GM10266 (cell line): ENCODE measurements at regions not wholly inside any gene's neighbourhood (a gene's known extent, or its start where the extent isn't known, plus 50 kb on each side); places are given as distances from the start of the nearest gene placed in this dataset.

Experiments
- DNase-seq: peaks from one replicate; pipeline ENCODE4 v3.0.0; 2012; ENCODE audit errors: extremely low spot score
- TF ChIP-seq, protein P1 (sequence below): IDR thresholded peaks from 2 replicates; pipeline ENCODE4 v1.5.1; 2012; ENCODE audit warnings: mild to moderate bottlenecking, low read depth; ENCODE audit not compliant: control insufficient read depth, insufficient read depth; ENCODE audit errors: missing control alignments

- TF ChIP-seq, protein P1, sequence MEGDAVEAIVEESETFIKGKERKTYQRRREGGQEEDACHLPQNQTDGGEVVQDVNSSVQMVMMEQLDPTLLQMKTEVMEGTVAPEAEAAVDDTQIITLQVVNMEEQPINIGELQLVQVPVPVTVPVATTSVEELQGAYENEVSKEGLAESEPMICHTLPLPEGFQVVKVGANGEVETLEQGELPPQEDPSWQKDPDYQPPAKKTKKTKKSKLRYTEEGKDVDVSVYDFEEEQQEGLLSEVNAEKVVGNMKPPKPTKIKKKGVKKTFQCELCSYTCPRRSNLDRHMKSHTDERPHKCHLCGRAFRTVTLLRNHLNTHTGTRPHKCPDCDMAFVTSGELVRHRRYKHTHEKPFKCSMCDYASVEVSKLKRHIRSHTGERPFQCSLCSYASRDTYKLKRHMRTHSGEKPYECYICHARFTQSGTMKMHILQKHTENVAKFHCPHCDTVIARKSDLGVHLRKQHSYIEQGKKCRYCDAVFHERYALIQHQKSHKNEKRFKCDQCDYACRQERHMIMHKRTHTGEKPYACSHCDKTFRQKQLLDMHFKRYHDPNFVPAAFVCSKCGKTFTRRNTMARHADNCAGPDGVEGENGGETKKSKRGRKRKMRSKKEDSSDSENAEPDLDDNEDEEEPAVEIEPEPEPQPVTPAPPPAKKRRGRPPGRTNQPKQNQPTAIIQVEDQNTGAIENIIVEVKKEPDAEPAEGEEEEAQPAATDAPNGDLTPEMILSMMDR, result no peak
- no peak for DNase-seq
Measured at GRCh38 chr1:168987923-168988322, 118.6 kb upstream of the ATP1B1 start.

DNA sequence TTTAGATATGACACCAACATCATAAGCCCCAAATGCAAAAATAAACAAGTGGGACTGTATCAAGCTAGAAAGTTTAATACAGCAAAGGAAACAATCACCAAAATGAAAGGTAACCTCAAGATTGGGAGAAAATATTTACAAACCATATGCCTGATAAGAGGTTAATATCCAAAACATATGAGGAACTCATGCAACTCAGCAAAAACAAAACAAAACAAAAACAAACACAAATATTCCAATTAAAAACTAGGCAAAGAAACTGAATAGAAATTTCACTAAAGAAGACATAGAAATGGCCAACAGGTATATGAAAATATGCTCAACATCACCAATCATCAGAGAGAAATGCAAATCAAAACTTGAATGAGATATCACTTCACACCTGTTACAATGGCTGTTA is 116.5 kb upstream of the ATP1B1 start:
- TF ChIP-seq, protein P1, result no peak
- no peak for DNase-seq

GRCh38 chr1:168991667-168992475 is 114.6 kb upstream of the ATP1B1 start:
- DNase-seq, result no peak
- TF ChIP-seq, protein P1, result no peak

GRCh38 chr1:169001353-169001752 is 105.1 kb upstream of the ATP1B1 start:
- TF ChIP-seq, protein P1, result no peak
- DNase-seq, result no peak

DNA sequence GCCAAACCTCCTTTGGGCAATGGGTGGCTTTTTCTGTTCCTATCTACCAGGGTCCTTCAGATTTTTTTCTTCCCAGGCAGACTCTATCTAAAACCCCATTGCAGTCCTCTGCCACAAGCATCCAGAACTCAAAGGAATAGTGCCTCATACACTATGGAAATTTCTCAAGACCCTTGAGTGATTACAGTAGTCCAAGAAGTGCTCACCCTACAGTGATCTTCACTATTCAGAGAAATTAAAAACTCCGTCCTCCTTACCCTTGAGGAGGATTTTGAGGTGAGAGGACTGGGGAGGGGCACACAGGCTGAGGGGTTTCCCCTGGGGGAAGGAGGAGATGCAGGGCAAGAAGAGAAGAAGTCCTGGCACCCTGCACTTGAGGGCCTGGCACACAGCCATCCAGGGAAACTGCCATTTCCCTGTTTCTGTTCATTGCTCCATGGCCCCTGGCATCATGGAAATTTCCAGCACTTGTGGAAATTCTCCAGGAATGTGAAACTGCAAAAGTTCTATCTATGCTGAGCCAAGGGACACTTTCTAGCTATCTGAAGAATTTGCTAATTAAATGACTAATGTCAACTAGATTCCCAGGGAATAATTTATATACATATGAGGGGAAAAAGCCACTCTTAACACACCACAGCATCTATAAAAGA is 102.5 kb upstream of the ATP1B1 start:
- TF ChIP-seq, protein P1, result no peak
- DNase-seq, result no peak

DNA sequence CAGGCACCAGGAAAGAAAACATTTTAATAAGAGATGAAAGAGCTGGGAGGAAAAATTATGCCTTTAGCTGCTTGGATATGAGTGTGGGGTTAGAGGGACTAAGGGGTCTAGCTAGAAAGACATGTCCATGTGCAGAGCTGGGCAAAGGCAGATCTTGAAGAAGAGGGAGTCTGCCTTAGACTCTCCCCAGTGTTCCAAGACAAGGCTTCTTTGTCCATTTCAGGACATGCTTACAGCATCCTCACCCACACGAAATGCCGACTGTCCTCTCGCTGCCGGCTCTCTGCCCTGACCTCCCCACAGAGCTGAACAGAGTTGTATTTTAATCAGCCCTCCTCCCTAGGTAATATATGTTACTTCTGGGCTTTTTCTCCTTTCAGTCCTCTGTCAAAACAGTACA is 100.7 kb upstream of the ATP1B1 start:
- DNase-seq, result no peak
- TF ChIP-seq, protein P1, result no peak

DNA sequence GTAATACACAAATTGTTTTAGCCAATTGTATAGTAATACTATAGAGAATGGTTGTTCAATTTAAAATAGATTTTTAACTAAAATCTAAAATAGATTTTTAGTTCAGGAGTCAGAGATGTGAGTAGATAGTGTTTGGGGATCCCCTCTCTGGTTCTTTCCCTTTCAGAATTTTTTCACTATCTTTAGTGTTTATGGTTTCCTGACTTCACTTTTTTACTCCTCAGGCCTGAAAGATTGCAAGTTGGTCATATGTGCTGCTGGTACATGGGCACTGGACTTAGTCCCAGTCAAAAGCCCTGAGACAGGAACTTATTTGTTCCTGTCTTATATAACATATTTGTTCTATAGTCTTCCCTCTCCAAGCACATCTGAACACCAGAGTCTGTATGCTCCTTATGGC is 96.8 kb upstream of the ATP1B1 start:
- TF ChIP-seq, protein P1, result no peak
- DNase-seq, result no peak
